Sigmoid colon (tissue), 4 donors: ENCODE measurements at regions not wholly inside any gene's neighbourhood (a gene's known extent, or its start where the extent isn't known, plus 50 kb on each side); places are given as distances from the start of the nearest gene placed in this dataset.

Source experiments
- CTCF ChIP-seq, 4 experiments: fragments of 450-650 bp in 3 of 4; fragments of 200-600 bp in 1 of 4; IDR thresholded peaks; one replicate each; pipeline ENCODE4 v1.5.1; 2016 to 2019; ENCODE audit warnings: antibody characterized with exemption in 4 of 4, mild to moderate bottlenecking in 3 of 4, moderate library complexity in 2 of 4
- POLR2AphosphoS5 ChIP-seq, 4 donors: sonication (generic); formaldehyde crosslinking; IDR thresholded peaks; one replicate each; pipeline ENCODE4 v1.6.1; 2017; ENCODE audit warnings: antibody characterized with exemption in 4 of 4

- TF ChIP-seq CTCF (IDR thresholded peaks at IDR 0.05): no peak
- no peak for TF ChIP-seq POLR2AphosphoS5 (IDR thresholded peaks at IDR 0.05)
These were observed 197.9 kb upstream of the BMPER start for GRCh38 chr7:33707427-33707826.
